ENCODE measurements at regions not wholly inside any gene's neighbourhood (a gene's known extent, or its start where the extent isn't known, plus 50 kb on each side); places are given as distances from the start of the nearest gene placed in this dataset.

GRCh38 chr20:11247046-11248010, 573.5 kb upstream of the JAG1 start:
- DNase-seq (ENCODE audit: low read depth): no peak

- no peak for DNase-seq (ENCODE audit: low read depth)
Measured at GRCh38 chr20:11248011-11248409, 574.2 kb upstream of the JAG1 start.

- no peak for DNase-seq (ENCODE audit: low read depth)
Measured at GRCh38 chr20:11248687-11249638, 575.2 kb upstream of the JAG1 start.

- no peak for DNase-seq (ENCODE audit: low read depth)
Measured at GRCh38 chr20:11249683-11250082, 575.9 kb upstream of the JAG1 start.

GRCh38 chr20:11252447-11252846, 578.6 kb upstream of the JAG1 start:
- DNase-seq (ENCODE audit: low read depth): no peak

GRCh38 chr20:11255455-11255854, 581.7 kb upstream of the JAG1 start:
- DNase-seq (ENCODE audit: low read depth): no peak

- DNase-seq (ENCODE audit: low read depth): no peak
Measured at GRCh38 chr20:11255860-11256259, 582.1 kb upstream of the JAG1 start.

- DNase-seq (ENCODE audit: low read depth): no peak
Measured at GRCh38 chr20:11260611-11261010, 586.8 kb upstream of the JAG1 start.

GRCh38 chr20:11261533-11262000, 587.8 kb upstream of the JAG1 start:
- DNase-seq (ENCODE audit: low read depth): peak; percentile 57

- DNase-seq (ENCODE audit: low read depth): no peak
Measured at GRCh38 chr20:11266571-11266970, 592.8 kb upstream of the JAG1 start.

GRCh38 chr20:11267131-11267761, 593.4 kb upstream of the JAG1 start:
- peak; percentile 88 for DNase-seq (ENCODE audit: low read depth)

- DNase-seq (ENCODE audit: low read depth): no peak
Measured at GRCh38 chr20:11267762-11268335, 594.0 kb upstream of the JAG1 start.

GRCh38 chr20:11270566-11270965, 596.8 kb upstream of the JAG1 start:
- DNase-seq (ENCODE audit: low read depth): no peak

GRCh38 chr20:11271319-11271718, 597.5 kb upstream of the JAG1 start:
- DNase-seq (ENCODE audit: low read depth): no peak

GRCh38 chr20:11271920-11272594, 598.3 kb upstream of the JAG1 start:
- no peak for DNase-seq (ENCODE audit: low read depth)

- DNase-seq (ENCODE audit: low read depth): peak; percentile 48
Measured at GRCh38 chr20:11274141-11274594, 600.4 kb upstream of the JAG1 start.

- no peak for DNase-seq (ENCODE audit: low read depth)
Measured at GRCh38 chr20:11275740-11276139, 601.9 kb upstream of the JAG1 start.

- DNase-seq (ENCODE audit: low read depth): no peak
Measured at GRCh38 chr20:11277170-11277569, 603.4 kb upstream of the JAG1 start.

GRCh38 chr20:11277858-11278257, 604.1 kb upstream of the JAG1 start:
- DNase-seq (ENCODE audit: low read depth): no peak

GRCh38 chr20:11278461-11278860, 604.7 kb upstream of the JAG1 start:
- no peak for DNase-seq (ENCODE audit: low read depth)

GRCh38 chr20:11281240-11281639, 607.4 kb upstream of the JAG1 start:
- no peak for DNase-seq (ENCODE audit: low read depth)

Measured in GM04504 (cell line).